ENCODE measurements at regions not wholly inside any gene's neighbourhood (a gene's known extent, or its start where the extent isn't known, plus 50 kb on each side); places are given as distances from the start of the nearest gene placed in this dataset.

DNA sequence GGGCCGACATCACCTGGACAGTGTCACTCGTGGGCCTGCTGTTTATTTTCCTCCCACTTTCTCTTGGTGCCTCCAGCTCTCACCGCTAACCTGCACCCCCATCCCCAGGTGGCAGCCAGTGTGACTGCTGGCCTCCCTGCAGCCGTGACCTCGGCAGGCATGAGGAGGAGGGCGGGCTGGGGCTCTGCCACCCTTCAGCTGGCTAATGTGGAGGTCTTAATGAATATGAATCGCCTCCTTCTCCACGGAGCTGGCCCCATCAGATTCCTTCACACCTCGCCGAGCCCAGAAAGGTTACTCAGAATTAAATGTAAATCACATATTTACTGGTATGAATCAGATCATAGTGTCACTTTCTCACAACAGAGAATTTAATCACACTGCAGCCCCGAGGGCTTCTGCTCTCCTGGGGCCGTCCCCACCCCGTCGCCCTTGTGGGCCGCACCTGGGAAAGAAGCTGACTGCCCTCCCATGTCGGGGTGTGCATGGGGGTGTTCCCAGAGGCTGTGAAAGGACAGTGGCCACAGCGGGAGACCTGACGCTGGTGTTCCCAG is 171.1 kb upstream of the TLE3 start:
- in situ Hi-C loops (cut with HindIII; ENCODE audit: low sequenced_read_pairs): no loop called here
- H3K4me3 ChIP-seq (ENCODE audit: low read depth, low read length): no peak overlapping the region
- DNase-seq (ENCODE audit: low read depth, low spot score): no peak
- TF ChIP-seq CTCF (IDR thresholded peaks at IDR 0.05; ENCODE audit: low read depth, low read length): no peak

DNA sequence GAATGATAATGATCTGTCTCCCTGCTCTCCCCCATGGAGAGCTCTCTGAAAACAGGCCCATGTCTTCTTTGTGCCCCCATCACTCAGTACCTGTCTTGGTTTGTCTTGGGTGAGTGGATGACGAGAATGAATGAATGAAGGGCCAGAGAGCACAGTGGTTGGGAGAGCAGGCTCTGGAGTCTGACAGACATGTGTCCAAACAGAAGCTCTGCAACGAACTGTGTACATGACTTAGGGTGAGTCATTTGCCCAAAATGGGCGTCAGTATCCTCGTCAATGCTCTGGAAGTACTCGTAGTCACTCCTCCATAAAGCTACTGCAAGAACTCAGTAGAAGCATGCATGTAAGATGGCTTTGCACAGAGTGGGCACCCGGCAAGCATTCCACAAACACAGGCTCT is 170.2 kb upstream of the TLE3 start:
- H3K4me3 ChIP-seq (ENCODE audit: low read depth, low read length): no peak overlapping the region
- TF ChIP-seq CTCF (IDR thresholded peaks at IDR 0.05; ENCODE audit: low read depth, low read length): no peak
- in situ Hi-C loops (cut with HindIII; ENCODE audit: low sequenced_read_pairs): no loop called here
- DNase-seq (ENCODE audit: low read depth, low spot score): peak; percentile 25

DNA sequence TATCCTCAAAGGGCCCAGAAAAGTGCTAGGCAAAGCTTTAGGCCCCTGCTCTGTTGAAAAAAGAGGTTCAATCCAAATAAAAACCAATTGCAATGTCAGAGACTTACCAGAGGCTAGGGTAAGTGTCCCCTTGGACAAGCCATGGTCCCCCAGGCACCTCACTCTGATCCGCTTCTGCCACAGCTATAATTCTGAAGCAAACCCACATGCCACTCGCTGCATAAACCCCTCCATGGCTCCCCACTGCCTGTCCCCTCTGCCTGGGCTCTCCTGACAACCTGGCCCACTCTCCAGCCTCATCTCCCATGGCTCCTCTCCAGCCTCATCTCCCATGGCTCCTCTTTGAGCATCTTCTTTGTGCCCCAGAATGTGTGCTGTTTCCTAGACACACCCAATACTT is 169.6 kb upstream of the TLE3 start:
- no peak for DNase-seq (ENCODE audit: low read depth, low spot score)
- no peak overlapping the region for H3K4me3 ChIP-seq (ENCODE audit: low read depth, low read length)
- TF ChIP-seq CTCF (IDR thresholded peaks at IDR 0.05; ENCODE audit: low read depth, low read length): no peak
- in situ Hi-C loops (cut with HindIII; ENCODE audit: low sequenced_read_pairs): no loop called here

DNA sequence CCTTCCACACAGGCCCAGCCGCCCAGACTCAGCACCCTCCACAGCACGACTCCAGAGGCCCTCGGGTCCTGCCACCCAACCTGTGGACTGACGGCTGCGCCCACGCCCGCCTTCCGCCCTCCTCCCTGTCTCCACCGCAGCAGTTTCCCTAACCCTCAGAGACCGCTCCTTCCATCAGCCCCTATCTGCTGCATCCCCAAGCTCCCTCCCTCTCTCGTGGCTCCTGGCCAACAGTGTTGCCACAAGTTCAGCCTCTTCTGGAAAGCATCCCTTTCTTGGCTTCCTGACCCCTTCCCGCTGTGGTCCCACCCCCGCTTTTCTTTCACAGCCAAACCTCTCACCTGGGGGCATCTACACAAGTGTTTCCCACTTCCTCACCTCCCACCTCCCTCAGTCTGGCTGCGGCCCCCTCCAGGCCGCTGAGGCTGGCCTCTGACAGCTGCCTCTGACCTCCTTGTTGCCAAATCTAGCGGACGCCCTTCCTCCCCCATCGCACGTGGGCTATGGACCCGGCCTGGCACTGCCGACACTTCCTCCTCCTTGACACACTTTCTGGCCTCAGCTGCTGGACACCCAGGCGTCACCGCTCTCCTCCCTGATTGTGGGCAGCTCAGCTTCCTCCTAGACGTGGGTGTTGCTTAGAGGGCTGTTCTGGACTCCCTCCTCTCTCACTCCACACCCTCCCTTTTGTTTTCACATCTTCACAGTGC is 168.8 kb upstream of the TLE3 start:
- H3K4me3 ChIP-seq (ENCODE audit: low read depth, low read length): no peak overlapping the region
- in situ Hi-C loops (cut with HindIII; ENCODE audit: low sequenced_read_pairs): no loop called here
- no peak for TF ChIP-seq CTCF (IDR thresholded peaks at IDR 0.05; ENCODE audit: low read depth, low read length)
- peak; percentile 45 for DNase-seq (ENCODE audit: low read depth, low spot score)

DNA sequence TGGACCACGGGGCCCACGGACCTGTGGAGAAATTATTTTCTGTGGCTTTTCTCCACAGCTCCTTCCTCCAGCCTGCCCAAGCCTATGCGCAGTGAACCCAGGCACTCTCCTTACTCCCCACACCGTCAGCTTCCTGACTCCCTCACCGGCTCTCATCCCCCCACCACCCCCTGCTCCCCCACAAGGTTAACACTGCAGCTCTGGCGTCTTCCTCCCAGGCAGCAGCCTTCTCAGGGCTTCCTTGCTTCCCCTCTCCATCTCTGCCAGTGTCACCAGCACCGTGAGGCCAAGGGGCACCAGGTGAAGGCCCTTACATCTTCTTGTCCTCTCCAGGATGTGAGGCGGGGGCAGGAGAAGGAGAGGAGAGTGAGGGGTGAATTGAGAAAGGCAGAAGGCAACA is 168.3 kb upstream of the TLE3 start:
- H3K4me3 ChIP-seq (ENCODE audit: low read depth, low read length): no peak overlapping the region
- no peak for TF ChIP-seq CTCF (IDR thresholded peaks at IDR 0.05; ENCODE audit: low read depth, low read length)
- in situ Hi-C loops (cut with HindIII; ENCODE audit: low sequenced_read_pairs): no loop called here
- DNase-seq (ENCODE audit: low read depth, low spot score): no peak

GRCh38 chr15:70265466-70265978 is 167.8 kb upstream of the TLE3 start:
- H3K4me3 ChIP-seq (ENCODE audit: low read depth, low read length): no peak overlapping the region
- DNase-seq (ENCODE audit: low read depth, low spot score): no peak
- peak; percentile 21 for TF ChIP-seq CTCF (IDR thresholded peaks at IDR 0.05; ENCODE audit: low read depth, low read length)
- in situ Hi-C loops (cut with HindIII; ENCODE audit: low sequenced_read_pairs): no loop called here
